BLaER1 treated with 17β-estradiol and CSF1 and Interleukin-3, amounts not matched to agents 10 nM and 100 nM (cell line): ENCODE measurements at regions not wholly inside any gene's neighbourhood (a gene's known extent, or its start where the extent isn't known, plus 50 kb on each side); places are given as distances from the start of the nearest gene placed in this dataset.
"Not testable (repeated sequence)": the region's sequence is repeated elsewhere in the genome, so short reads cannot be mapped to it uniquely, and the experiment has no call there.

ENCODE experiments used
- H3K27ac ChIP-seq, 11 experiments: shearing (Covaris generic); formaldehyde crosslinking; 2 replicates each; pipeline ENCODE4 v1.8.1; 2022
- H3K27me3 ChIP-seq, 11 experiments: shearing (Covaris generic); formaldehyde crosslinking; 2 replicates each; pipeline ENCODE4 v1.8.1; 2022
- H3K36me3 ChIP-seq, 11 experiments: shearing (Covaris generic); formaldehyde crosslinking; 2 replicates each; pipeline ENCODE4 v1.8.1; 2022
- H3K4me1 ChIP-seq, 10 experiments: shearing (Covaris generic); formaldehyde crosslinking; 2 replicates each; pipeline ENCODE4 v1.8.1; 2022
- H3K4me2 ChIP-seq, 11 experiments: shearing (Covaris generic); formaldehyde crosslinking; 2 replicates each; pipeline ENCODE4 v1.8.1; 2022
- H3K4me3 ChIP-seq, 10 experiments: shearing (Covaris generic); formaldehyde crosslinking; 2 replicates each; pipeline ENCODE4 v1.8.1; 2022
- H3K9ac ChIP-seq, 11 experiments: shearing (Covaris generic); formaldehyde crosslinking; 2 replicates each; pipeline ENCODE4 v1.8.1; 2022
- H3K9me3 ChIP-seq, 11 experiments: shearing (Covaris generic); formaldehyde crosslinking; replicated peaks in 1 of 11; 2 replicates each; pipeline ENCODE4 v1.8.1; 2022
- H4K20me1 ChIP-seq, 11 experiments: shearing (Covaris generic); formaldehyde crosslinking; 2 replicates each; pipeline ENCODE4 v1.8.1; 2022
- Cebpa-rat ChIP-seq, 11 experiments: shearing (Covaris generic); IDR thresholded peaks; 2 replicates each; pipeline ENCODE4 v1.8.1; 2022

DNA sequence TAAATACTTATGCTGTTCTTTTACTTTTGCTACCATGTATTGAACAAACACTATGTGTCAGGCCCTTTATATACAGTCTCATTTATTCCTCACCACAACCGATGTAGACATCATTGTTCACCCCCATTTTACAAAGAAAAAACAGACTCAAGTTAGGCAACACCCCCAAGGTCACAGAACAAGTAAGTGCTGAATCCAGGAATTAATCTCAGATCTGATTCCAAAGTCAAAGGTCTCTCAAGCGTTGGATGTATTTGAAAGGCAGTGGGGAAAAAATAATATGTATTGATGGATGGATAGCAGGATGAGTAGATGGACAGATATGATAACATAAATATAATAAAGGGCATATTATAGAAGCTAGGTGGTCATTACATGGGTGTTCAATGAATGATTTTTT is 85.1 kb upstream of the VLDLR start:
- no peak for TF ChIP-seq Cebpa-rat (IDR thresholded peaks at IDR 0.05)
- Histone ChIP-seq H3K36me3 (peaks cover 0 to 53% (median 7%) of the 10 kb centered on the region in 11 experiments; a peak in 12 of 22 replicates), H3K27ac (no peak overlapping the region)

DNA sequence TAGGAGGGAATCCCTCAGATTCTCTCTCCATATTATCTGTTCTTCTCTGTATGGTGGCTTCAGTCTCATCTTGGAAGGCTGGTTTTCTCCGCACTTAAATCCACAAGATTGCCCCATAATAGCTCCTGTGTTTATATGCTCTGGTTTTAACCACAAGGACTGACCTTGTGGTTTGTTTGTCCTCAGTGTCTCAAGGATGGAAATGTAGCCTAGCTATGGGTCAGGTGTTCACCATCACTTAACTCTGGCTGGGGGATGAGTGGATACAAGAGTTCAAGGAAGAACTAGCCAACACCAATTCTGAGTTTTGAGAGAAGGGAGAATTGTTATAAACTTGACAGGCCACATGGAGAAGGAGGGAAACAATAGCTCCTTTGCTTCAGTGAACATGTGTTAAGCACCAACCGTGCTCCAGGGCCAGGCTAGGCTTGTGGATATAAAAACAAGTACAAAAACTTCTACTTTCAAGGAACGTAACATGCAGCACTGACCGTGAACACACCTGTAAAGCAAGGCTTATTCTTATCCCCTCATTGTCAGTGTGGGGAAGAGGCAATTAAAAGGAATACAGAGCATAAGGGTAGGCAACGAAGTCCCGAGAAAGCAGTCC is 75.6 kb upstream of the VLDLR start:
- Histone ChIP-seq H4K20me1 (no peaks in the 10 kb centered on the region), H3K9me3 (peaks cover 28 to 36% (median 32%) of the 10 kb centered on the region in 11 experiments), H3K4me2 (no peak overlapping the region), H3K4me3 (no peak overlapping the region), H3K4me1 (no peaks in the 10 kb centered on the region), H3K36me3 (peaks cover 0 to 34% (median 11%) of the 10 kb centered on the region in 11 experiments; a peak in 9 of 22 replicates), H3K27me3 (no peaks in the 10 kb centered on the region), H3K27ac (no peak overlapping the region), H3K9ac (no peak overlapping the region)
- no peak for TF ChIP-seq Cebpa-rat (IDR thresholded peaks at IDR 0.05)

More for the DNA sequence above, 85.1 kb upstream of the VLDLR start:
- Histone ChIP-seq H3K4me3 (no peak overlapping the region), H3K4me2 (no peak overlapping the region), H3K9me3 (0 out of 22 replicates have a peak, but pooled peaks cover 0 to 6% (median 0%) of the 10 kb centered on the region in 11 experiments), H4K20me1 (no peaks in the 10 kb centered on the region), H3K9ac (no peak overlapping the region), H3K27me3 (no peaks in the 10 kb centered on the region), H3K4me1 (peaks cover 0 to 14% (median 2%) of the 10 kb centered on the region in 10 experiments; a peak in 6 of 20 replicates)

DNA sequence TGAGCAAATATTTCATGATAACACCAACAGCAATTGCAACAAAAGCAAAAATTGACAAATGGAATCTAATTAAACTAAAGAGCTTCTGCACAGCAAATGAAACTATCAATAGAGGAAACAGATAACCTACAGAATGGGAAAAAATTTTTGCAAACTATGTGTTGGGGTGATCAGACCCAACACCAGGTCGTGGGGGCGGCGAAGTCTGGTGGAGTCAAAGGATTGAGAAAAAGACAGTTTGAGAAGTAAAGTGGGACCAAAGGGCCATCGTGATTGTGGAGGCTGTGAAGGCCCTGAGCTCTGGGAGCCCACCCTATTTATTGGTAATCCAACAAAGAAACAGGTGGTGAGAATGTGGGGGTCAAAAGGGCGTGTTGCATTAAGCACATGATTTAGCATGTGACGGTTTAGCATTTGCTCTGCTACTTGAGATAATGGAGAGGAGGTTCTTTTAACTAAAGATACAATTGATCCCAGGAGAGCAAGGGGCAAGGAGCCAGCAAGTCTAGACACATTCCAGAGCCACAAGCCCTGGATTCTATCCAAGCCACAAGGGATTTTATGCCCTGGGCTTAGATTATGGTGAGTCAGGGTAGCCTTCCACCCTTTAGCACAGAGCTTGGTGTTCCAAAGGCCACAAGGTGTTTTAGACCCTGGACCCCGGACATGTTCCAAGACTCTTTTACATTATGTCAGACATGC is 65.5 kb upstream of the VLDLR start:
- not testable (repeated sequence) for H3K4me1 ChIP-seq, H4K20me1 ChIP-seq, H3K9ac ChIP-seq, H3K27ac ChIP-seq, H3K4me2 ChIP-seq, H3K27me3 ChIP-seq, H3K4me3 ChIP-seq
- H3K9me3 ChIP-seq: peaks cover 25 to 55% (median 44%) of the 10 kb centered on the region in 11 experiments
- peaks cover 0 to 16% (median 7%) of the 10 kb centered on the region in 11 experiments; a peak in 10 of 22 replicates for H3K36me3 ChIP-seq

DNA sequence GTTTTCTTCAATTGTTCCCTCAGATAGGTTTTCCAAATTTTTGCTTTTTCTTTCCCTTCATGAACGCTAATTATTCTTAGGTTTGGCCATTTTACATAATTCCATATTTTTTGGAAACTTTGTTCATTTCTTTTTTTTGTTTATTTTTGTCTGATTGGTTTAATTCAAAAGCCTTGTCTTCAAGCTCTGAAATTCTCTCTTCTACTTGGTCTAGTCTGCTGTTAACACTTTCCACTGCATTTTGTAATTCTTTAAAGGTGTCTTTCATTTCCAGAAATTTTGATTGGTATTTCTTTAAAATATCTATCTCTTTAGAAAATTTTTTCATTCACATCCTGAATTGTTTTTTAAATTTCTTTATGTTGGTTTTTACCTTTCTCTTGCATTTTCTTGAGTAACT is 63.9 kb upstream of the VLDLR start:
- Histone ChIP-seq H3K4me1 (peaks cover 0 to 6% (median 0%) of the 10 kb centered on the region in 10 experiments; a peak in 2 of 20 replicates), H4K20me1 (no peaks in the 10 kb centered on the region), H3K4me3 (no peak overlapping the region), H3K27ac (no peak overlapping the region), H3K36me3 (peaks cover 0 to 18% (median 9%) of the 10 kb centered on the region in 11 experiments; a peak in 10 of 22 replicates), H3K9me3 (peaks cover 25 to 69% (median 56%) of the 10 kb centered on the region in 11 experiments), H3K9ac (no peak overlapping the region), H3K4me2 (no peak overlapping the region), H3K27me3 (no peaks in the 10 kb centered on the region)
- TF ChIP-seq Cebpa-rat (IDR thresholded peaks at IDR 0.05): no peak

DNA sequence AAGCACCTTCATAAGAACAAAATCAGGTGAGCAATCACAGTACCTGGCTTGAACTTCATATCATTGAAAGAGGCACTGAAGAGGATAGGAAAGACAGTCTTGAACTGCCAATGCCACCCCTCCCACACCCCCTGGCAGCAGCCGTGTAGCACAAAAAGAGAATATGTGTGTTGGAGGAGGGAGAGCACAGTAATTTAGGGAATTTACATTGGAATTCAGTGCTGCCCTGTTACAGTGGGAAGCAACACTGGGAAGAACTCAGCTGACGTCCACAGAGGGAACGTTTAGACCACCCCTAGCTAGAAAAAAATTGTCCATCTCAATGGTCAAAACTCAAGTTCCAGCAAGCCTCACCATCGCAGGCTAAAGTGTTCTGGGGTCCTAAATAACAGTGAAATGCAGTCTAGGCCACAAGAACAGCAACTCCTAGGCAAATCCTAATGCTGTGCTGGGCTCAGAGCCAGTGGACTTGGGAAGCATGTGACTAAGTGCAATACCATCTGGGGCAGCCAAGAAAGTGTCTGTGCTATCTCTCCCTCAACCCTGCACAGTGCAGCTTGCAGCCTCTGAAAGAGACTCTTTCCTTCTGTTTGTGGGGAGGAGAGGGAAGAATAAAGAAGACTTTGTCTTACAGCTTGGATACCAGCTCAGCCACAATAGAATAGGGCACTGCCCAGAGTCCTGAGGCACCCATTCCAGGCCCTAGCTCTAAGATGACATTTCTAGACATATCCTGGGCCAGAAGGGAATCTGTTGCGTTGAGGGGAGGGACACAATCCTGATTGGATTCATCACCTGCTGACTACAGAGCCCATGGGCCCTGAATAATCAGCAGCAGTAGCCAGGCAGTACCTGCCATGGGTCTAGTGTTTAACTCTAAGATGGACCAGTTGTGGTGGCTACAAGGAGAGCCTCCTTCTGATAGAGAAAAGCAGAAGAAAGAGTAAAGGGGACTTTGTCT is 62.1 kb upstream of the VLDLR start:
- no peak overlapping the region for H3K27ac ChIP-seq
- no peak overlapping the region for H3K4me3 ChIP-seq
- H3K9me3 ChIP-seq: peaks cover 25 to 70% (median 56%) of the 10 kb centered on the region in 11 experiments
- no peak overlapping the region for H3K4me2 ChIP-seq
- H3K9ac ChIP-seq: no peak overlapping the region
- peaks cover 0 to 31% (median 9%) of the 10 kb centered on the region in 11 experiments; a peak in 10 of 22 replicates for H3K36me3 ChIP-seq
- no peaks in the 10 kb centered on the region for H3K27me3 ChIP-seq
- H4K20me1 ChIP-seq: no peaks in the 10 kb centered on the region
- peaks cover 0 to 2% (median 0%) of the 10 kb centered on the region in 10 experiments; a peak in 2 of 20 replicates for H3K4me1 ChIP-seq
- no peak for TF ChIP-seq Cebpa-rat (IDR thresholded peaks at IDR 0.05)

DNA sequence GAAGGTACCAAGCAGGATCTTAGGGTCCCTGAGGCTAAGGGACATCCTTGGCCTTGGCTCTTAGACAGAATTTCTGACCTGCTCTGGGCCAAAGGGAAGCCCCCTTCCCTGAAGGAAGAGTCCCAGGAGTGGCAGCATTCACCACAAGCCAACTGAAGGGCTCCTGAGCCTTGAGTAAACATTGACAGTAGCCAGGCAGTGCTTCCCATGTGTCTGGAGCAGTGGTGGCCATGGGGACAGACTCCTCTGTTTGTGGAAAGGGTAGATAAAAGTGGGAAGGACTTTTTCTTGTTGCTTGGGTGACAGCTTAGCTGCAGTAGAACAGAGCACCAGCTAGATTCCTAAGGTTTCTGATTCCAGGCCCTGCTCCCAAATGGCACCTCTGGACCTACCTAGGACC is 61.4 kb upstream of the VLDLR start:
- Histone ChIP-seq H3K4me2 (no peak overlapping the region), H3K27ac (no peak overlapping the region), H3K4me1 (no peaks in the 10 kb centered on the region), H3K27me3 (no peaks in the 10 kb centered on the region), H3K9ac (no peak overlapping the region), H3K9me3 (peaks cover 22 to 68% (median 53%) of the 10 kb centered on the region in 11 experiments), H4K20me1 (no peaks in the 10 kb centered on the region), H3K4me3 (no peak overlapping the region), H3K36me3 (peaks cover 0 to 32% (median 9%) of the 10 kb centered on the region in 11 experiments; a peak in 10 of 22 replicates)
- TF ChIP-seq Cebpa-rat (IDR thresholded peaks at IDR 0.05): no peak

DNA sequence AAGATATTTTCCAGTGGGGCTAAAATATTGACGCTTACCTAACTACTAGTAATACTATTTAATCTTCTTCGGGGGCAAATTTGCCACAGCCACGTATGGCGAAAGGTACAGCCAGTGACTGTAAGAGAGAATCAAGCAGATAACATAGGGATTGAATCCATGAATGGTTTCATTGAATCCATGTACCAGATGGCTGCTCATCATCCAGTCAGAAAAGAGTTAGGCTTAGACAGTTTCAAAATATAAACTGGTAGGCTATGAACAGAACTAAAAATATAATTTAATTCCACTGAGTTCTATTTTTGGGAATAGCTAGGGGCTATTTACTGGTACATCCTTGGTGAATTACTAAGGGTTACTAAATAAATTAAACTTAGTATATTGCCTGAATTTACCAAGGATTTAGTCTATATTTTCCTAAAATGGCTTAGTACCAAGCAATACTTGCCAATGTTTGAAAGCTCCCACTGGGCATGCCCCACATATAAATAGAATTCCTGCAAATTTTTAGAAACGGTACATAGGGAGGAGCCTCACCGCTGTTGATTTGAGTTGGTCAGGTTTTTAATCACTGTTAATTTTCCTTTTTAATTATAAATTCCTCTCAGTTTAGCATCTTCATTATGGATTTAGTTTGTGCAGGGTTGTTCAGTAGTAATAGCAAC is 55.8 kb upstream of the VLDLR start:
- Histone ChIP-seq H3K4me2 (no peak overlapping the region), H3K9me3 (peaks cover 3 to 19% (median 10%) of the 10 kb centered on the region in 11 experiments; a peak in 14 of 22 replicates), H3K27ac (no peak overlapping the region), H3K4me3 (no peak overlapping the region), H3K36me3 (peaks cover 0 to 20% (median 0%) of the 10 kb centered on the region in 11 experiments; a peak in 3 of 22 replicates), H4K20me1 (no peaks in the 10 kb centered on the region), H3K27me3 (no peaks in the 10 kb centered on the region; a peak in 1 of 22 replicates), H3K4me1 (peaks cover 0 to 8% (median 5%) of the 10 kb centered on the region in 10 experiments; a peak in 19 of 20 replicates), H3K9ac (no peak overlapping the region)
- no peak for TF ChIP-seq Cebpa-rat (IDR thresholded peaks at IDR 0.05)

DNA sequence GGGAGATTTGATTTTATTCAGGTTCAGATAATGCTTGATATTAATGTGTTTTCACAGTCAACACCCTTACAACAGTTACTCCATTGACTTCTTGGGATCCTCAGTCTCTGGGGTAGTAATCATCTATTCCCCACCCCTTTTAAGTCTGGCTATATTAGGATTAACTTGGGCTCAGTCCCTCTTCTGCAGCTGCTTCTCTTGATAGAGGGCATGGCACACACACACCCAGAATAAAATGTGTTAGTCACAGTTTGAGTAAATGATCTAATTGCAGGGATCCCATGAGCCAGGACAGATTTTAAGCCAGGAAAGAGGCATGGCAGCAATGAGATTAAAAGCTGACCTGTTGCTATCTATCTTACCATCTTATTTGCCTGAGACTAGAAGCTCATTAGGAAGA is 53.7 kb upstream of the VLDLR start:
- H3K4me2 ChIP-seq: no peak overlapping the region
- H3K4me3 ChIP-seq: no peak overlapping the region
- 0 out of 22 replicates have a peak, but pooled peaks cover 0 to 7% (median 0%) of the 10 kb centered on the region in 11 experiments for H4K20me1 ChIP-seq
- peaks cover 10 to 21% (median 14%) of the 10 kb centered on the region in 10 experiments for H3K4me1 ChIP-seq
- H3K27me3 ChIP-seq: no peaks in the 10 kb centered on the region; a peak in 1 of 22 replicates
- H3K9me3 ChIP-seq: peaks cover 0 to 14% (median 5%) of the 10 kb centered on the region in 11 experiments; a peak in 6 of 22 replicates
- no peak overlapping the region for H3K27ac ChIP-seq
- H3K9ac ChIP-seq: no peak overlapping the region
- no peak for TF ChIP-seq Cebpa-rat (IDR thresholded peaks at IDR 0.05)
- peaks cover 0 to 12% (median 0%) of the 10 kb centered on the region in 11 experiments; a peak in 1 of 22 replicates for H3K36me3 ChIP-seq
